Anterior cingulate cortex (tissue), 58 donors: ENCODE measurements at regions not wholly inside any gene's neighbourhood (a gene's known extent, or its start where the extent isn't known, plus 50 kb on each side); places are given as distances from the start of the nearest gene placed in this dataset.
A peak's percentile ranks its signal among the peaks of the same experiment; 100 is the strongest.

Experiments used
- DNase-seq, 58 donors: peaks; one replicate each; lab custom pipeline; 2025; lab: John Stamatoyannopoulos, UW

DNA sequence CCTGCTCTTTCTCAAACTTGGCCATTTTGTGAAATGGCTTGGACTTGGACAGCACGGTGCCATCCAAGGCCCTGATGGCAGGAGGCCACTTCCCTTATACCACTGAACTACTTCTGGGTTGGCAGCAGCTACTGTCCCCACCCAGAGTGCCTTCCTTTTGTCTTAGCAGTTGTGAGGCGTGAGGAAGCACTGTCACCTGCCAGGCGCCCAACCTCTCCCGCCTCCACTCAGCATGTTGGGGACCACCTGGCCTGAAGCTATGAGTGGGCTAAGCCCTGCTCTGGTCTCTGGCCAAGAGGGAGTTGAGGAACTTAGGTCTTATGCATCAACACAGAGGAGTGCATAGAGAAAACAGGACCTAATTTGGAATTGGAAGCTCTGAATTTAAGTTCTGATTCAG, 276.0 kb downstream of the ENC1 start:
- DNase-seq, result peak in 1 of 58 donors; percentile 3

DNA sequence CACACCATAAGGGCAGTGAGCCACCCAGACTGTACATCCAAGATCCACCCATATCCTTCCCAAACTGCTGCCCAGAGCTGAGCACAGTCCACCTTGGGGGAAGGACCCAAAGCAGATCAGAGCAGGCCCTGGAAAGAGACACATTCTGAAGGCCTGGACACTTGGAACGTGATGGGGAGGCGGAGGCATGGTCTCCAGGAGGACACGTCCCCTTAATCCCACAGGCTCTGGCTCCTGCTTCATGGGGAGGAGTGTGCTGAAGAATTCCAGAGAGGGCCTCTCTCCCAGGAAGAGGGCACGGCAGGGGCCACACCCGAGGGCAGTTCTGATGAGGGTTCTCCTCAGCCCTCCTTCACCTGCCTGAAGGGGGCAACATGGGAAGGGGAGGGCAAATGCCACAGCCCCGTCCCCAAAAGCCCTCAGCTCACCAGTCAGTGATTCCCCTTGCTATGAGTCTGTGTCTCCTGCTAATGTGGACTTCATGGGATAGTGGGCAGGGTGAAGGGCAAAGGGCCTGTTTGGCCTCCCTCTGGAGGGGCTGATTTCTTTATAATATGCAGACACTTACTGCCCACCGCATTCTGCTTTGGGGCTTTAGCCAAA, 276.8 kb downstream of the ENC1 start:
- DNase-seq, result no peak

DNA sequence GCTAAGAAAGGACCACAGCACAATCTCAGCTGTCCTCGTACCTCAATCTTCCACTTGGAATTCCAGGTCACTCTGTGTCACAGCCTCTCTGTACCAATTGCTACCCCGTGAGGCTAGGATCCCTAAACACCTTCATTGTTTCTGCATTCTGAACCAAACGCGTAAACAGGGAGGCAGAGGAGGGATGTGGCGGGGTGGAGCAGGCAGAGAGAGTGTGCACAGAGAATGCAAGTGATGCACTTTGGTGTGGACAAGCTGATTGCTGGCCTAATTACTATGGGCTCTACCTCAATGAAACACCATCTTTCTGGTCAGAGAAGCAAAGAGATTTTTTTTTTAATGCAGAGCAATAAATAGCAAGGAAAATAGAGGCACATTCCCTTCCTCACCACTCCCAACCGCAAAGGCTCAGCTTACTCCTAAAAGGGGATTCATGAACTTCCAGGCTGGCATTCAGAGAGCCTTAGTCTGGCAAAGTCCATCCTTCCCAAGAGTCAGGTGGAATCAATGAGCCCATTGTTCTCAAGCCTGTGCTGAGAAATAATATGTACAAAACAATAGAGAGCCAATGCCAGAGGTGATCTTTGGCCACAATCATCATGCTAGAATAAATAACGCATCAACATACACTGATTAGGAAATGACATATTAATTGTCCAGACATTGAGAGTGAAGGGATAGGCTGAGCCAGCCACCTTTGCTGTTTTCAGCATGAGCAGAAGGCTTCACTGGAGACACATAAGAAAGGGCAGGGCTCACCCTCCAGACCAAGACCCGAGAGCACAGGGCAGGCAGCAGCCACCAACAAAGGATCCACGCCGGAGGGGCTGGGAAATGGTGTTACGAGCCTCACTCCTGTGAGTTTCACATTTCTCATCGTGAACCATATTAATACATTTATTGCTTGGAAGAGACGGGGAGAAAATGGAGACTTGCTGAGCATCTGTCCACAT, 278.8 kb downstream of the ENC1 start:
- no peak for DNase-seq

DNA sequence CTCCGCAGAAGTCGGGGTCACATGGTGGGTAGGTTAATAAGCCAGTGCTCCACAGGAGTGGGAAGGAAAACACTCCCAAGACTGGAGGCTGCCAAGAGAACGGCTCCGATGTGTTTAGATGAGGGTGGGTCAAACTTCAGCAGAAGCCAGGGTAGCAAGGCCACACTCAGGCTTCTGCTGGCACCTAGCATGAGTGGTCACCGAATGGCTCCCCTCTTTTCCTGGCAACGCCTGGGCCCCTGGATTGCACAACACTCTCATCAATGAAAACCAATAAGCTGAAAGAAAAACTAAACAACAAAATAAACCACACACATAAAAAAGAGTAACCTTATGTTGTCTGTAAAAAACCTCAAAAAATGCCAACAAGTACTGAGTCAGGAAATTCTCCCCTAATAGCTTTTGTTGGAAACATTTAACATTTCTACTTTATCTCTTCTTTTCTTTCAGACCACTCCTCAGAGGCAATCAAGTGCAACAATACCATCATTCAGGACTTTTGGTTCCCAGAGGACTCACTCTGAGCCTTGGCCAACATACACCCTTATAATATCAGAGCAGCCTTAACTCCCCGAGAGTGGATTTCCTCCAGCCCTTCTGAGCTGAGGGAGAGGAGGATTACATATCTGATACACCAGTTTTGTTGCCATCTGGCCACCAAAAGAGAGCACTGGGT, 279.9 kb downstream of the ENC1 start:
- no peak for DNase-seq

DNA sequence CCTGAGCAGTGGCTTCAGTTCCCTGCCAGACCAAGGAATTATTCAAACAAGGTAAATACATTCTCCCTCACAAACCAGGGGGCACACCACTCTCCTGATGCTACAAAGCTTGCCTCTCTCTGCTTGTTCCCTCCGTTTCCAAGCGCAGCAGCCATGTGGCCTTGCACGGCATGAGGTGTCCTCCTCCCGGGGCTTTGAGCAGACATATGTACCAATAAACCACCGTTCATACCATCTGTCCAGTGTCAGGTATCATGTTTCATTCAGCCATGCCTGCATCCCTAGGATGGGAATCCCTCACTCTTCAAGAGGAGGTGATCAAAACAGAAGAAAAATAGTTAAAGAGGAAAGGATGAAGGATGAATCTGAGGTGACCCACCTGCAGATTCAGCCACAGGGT, 282.7 kb downstream of the ENC1 start:
- DNase-seq, result no peak

DNA sequence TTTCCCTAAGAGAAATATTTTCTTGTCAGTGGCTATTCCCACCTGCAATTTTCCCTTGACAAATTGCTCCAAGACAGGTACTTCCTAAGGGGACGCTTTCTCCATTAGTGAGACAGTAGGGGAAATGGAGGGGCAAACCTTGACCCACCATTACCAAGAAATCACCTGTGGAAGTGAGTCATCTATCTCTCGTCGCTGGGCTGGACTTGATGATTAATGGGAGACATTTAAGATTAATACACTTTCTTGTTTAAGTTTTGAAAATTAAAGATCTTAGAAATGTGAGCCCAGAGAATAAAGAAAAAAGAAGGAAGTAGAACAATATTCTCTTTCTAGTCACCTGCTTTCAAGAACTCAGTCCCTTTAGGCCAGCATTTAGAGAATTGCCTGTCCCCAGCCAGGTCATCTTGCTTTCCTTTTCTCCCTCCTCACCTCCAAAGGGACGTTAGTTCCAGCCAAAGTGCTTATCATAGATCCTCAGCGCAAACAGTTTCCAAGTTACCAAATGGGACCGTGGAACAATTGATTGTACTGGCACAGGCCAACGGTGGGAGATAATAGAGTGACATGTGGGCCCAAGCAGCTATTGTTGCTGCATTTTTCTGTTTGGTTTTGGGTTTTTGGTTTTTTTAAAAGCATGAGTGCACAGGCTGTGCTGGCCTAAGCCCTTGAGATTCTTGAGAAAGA, 284.4 kb downstream of the ENC1 start:
- DNase-seq, result no peak

DNA sequence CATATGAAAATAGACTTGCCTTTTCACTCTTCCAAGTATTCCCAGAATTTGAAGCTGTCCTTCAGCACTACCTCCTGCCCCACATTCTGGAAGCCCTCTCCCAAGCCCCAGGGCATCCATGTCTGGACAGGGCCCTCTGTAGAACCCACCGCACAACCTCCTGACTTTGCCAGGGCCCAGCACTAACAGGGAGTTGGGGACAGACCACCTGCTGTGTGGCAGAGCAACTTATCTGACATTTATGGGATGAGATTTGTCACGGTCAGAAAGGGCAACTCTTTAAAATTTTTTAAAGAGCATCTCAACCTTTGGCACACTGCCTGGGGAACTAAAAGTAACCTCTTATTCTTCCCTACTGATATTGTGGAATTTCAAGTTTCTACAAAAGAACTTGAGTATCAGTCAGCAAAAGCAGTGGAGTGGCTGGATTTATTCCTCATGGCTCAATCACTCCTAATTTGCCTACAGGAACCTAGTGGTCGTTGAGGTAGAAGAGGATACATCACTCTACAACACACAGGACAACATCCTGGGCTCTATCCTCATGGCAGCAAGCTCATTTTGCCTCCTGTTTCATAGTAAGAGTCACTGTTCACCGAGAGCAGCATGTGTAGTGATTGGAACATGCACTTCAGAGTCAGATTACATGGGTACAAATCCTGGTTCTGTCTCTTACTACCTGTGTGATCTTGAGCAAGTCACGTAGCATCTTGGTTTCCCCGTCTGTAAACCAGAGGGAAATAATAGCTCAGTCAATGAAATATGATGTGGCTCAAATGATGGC, 285.3 kb downstream of the ENC1 start:
- no peak for DNase-seq

DNA sequence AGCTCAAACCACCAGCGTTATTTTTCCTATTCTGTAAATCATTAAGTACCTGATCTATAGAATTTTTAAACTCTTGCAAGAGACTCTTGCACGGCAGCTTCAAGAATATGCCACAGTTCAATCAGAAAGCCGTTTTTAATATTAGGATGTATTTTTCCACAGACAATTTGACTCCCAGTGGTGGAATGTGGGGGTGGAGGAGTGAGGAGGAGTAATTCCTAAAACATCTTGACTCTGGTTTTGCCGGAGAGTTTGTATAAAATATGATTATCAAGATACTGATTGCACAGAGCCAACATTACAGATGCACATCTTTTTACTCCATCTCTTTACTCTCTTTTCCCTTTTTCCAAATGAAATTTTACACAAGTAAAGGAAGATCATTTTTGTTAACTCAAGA, 288.3 kb downstream of the ENC1 start:
- DNase-seq, result peak in 1 of 58 donors; percentile 3

DNA sequence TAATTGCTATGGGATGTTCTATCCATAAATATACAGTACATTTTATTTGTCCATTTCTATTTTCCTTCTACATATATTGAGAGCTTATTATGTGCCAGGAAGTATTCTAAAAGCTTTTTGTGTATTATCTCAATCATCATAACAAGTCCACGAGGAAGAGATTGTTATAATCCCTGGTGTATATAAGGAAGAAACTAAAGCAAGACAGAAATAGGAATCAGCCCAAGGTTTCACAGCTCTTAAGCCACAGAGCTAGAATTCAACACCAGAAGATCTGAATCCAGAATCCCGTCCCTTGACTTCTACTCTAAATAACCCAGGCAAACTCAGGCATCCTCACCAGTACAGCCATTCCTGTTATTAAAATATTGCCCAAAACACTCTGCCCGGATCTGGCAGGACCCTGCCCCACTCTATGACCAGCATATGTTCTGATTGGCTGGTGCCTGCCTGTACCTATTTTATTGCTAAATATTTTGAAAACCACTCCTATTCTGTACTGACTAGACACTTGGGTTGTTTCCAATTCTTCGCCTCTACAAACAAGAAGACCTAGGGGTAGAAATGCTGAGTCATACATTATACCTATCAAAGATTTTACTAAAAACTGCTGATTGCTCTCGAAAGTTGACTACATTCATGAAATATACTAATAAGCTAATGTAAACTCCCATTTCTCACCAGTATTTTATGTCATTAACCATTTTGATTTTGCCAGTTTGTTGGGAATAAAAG, 297.4 kb downstream of the ENC1 start:
- DNase-seq, result no peak

DNA sequence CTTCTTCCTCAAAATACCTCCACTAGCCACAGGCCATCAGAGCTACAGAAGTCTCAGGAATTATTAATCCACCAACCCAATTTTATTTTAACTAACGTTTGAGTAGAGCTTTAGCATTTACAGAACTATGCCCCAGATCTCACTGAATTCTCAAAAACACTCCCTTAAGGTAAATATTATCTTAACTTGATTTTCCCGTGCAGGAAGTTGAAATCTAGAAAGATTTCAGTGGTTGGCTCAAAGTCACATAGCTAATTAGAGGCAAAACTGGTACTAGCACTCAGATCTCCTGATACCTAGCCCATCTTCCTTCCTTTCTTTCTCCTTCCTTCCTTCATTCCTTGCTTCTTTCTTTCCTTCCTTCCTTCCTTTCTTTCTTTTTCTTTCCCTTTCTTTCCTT, 298.3 kb downstream of the ENC1 start:
- DNase-seq, result no peak

DNA sequence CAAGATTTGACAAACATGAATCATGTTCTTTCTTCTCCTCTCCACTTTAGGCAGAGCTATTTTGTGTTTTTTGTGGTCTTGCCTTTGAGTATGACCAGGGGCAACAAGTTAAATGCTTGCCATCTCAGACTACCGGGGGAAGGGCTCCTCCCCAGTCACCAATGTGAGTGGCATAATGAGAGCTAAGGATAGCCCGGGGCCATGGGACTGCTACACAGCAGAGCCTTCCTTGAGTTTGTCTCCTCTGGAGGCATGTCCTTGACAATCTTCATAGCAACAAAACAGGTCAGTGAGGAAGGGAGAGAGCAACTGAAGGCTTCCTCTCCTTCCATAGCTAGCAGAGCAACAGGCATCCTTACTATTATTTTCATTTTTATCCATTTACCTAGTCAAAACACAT, 299.3 kb downstream of the ENC1 start:
- no peak for DNase-seq

DNA sequence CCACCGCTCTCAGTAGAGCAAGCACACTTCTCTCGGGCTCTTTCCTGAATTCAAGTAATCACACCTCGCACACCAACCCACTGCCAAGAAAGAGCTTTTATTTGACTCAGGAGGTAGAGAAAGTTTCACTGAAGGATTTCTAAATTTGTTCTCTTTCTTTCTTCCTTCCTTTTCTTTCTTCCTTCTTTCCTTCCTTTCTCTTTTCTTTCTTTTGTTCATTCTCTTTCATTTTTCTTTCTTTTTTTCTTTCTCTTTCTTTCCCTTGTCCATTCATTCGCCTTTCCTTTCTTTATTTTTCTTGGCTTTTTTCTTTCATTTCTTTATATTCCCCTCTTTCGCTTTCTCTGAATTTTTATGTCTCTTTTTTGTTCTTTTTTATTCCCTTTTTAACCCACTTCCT, 300.1 kb downstream of the ENC1 start:
- no peak for DNase-seq

DNA sequence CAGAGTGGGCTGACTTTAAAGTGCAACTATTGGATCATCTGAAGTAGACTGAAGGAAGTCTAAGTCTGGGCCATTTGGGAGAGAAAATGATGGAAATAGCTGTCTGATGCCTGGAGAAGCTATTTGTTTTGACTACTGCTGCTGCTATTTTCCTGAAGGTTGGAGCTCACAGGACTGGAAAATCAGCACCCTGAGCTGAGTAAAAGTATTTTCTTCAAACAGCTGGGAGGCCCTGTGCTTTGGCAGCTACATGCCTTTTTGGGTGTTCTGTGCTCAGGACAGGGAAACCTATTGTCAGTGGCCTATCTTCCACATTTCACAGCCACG, 302.6 kb downstream of the ENC1 start:
- no peak for DNase-seq

DNA sequence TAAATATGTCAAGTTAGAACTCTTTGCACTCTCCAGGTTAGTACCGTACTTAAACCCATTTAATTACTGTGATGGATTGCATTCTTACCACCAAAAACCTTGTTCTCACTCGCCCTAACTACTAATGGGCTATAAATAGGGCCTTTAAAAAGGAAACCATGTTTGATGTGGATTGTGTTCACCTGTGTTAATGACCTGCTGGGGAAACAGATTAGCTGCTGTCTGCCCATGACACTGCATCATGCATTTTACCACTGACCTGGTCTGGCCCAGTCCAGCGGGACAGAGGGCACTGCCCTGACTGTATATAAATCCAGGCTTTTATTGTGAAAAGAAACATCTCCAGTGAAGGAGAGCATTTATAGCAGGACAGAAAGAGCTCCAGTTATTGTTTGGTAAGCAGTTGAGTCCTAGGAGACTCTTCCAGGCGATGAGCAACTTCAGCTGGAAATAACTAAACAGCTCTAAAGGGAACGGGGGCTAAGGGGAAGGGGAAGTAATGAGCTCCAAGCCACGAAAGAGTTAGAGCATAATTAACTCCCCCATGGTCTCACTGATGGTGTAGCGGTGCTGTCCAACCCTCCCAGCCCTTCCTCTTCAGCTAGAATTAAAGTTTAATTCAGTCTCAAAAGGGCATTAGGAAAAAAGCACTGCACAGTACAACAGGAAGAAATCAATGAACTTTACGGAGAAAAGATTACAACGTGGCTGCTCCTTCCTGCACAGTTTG, 303.1 kb downstream of the ENC1 start:
- no peak for DNase-seq

DNA sequence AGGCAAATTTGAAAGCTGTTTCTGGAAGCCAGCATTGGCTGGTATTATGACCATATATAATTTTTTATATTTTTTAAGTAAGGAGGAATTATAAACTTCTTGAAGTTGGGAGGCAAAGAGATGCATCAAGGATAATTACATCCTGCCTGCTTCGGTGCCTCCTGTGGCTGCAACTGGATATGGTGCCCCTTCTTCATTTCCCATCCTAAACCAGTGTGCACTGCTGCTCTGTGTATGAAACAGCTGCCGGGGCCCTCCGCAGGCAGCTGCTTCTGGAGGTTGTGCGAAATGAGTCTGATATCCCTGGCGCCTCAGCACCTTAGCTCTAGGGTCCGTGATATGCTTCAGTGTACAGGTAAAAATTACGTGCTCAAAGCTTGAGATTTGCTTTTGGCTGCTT, 304.2 kb downstream of the ENC1 start:
- DNase-seq, result peak in 1 of 58 donors; percentile 2

DNA sequence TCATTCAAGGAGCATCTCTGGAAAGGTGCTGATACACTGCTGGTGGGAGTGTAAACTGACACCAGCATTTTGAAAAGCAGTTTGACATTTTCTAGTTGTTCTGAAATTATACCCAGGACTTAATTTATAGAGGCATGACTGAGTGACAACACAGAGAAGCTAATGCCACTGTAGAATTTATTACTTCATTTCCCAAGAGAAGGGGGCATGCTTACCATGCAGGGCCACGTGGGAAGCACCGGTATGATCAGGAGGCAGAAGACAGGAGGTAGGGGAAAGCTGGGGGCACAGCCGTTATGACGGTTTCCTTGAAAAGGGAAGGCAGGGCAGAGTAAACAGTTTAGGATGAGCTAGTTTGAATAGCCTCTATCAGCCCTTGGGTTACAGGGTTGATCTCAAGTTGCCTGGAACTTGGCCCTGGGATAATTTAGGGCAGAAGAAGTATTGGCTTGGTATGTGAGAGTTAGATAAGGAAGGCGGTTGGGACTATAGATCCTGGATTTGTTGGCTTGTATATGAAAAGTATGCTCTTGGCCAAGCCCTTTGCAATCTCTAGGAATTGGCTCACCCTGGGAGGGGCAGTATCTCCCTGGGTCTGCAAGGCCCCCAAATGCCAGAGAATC, 305.7 kb downstream of the ENC1 start:
- DNase-seq, result no peak

DNA sequence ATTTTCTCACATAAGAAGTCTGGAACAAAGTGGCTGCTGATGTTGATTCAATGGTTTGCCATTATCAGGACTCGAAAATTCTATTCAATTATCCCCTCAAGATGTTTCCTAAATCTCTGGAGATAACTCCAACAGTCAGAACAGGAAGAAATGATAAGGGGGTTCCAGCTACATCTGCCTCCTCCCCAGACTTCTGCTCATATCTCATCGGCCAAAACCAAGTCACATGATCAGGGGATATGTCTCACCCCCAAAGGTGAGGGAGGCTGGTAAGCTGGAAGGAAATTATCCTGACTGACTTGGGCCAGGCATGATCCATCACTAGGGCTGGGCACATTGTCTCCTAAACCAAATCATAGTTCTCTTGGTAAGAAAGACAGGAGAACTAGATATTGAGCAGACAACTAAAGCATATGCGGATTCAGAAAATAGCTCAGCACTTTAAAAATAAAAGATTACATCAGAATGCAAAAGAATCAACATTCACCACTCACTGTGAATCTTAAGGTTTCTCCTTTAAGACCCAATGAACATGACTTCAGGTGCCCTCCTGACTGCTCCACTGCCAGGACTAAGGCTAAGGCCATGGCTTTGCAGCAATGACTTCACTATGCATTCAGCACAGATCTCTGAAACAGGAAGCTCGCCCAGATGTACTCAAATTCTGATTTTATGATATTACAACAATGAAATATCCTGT, 306.3 kb downstream of the ENC1 start:
- no peak for DNase-seq

DNA sequence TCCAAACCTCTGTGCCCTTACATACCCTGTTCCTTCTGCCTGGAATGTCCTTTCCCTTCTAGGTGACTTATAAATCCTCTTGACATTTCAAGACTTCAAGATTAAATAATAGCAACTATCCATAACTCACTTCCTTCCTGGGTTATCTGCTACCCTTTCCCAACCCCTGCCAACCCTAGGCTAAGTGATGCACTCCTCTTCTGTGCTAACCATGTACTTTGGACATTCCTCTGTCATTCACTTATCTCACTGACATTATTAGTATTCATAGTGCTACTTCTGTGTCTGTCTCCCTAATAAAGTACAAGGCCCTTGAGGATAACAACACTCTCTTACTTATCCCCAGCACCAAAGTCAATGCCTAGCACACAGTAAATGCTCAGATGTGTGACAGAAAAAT, 307.1 kb downstream of the ENC1 start:
- no peak for DNase-seq
